H9 (cell line): ENCODE measurements at regions not wholly inside any gene's neighbourhood (a gene's known extent, or its start where the extent isn't known, plus 50 kb on each side); places are given as distances from the start of the nearest gene placed in this dataset.

Source experiments
- DNase-seq: peaks from one replicate; pipeline ENCODE4 v3.0.0-alpha.2; 2017
- H2AFZ ChIP-seq: one replicate; pipeline ENCODE4 v1.6.1; 2013; ENCODE audit warnings: mild to moderate bottlenecking, low read length, control low read depth, moderate library complexity
- H2AK5ac ChIP-seq: 2 replicates; pipeline ENCODE4 v1.6.1; 2013; ENCODE audit warnings: low read length, control low read depth, mixed read lengths; ENCODE audit not compliant: insufficient read length
- H2BK120ac ChIP-seq: one replicate; pipeline ENCODE4 v1.6.1; 2013; ENCODE audit warnings: low read depth, mild to moderate bottlenecking, low read length, control low read depth, inconsistent platforms; ENCODE audit not compliant: poor library complexity, severe bottlenecking
- H2BK12ac ChIP-seq: 2 replicates; pipeline ENCODE4 v1.6.1; 2013; ENCODE audit warnings: low read length, control low read depth, mixed read lengths, low read depth; ENCODE audit not compliant: insufficient read length
- H2BK15ac ChIP-seq: 2 replicates; pipeline ENCODE4 v1.6.1; 2013; ENCODE audit warnings: low read depth, low read length, control low read depth
- H2BK20ac ChIP-seq: one replicate; pipeline ENCODE4 v1.6.1; 2013; ENCODE audit warnings: low read depth, mild to moderate bottlenecking, low read length, control low read depth, inconsistent platforms; ENCODE audit not compliant: poor library complexity, severe bottlenecking
- H2BK5ac ChIP-seq: 2 replicates; pipeline ENCODE4 v1.6.1; 2013; ENCODE audit warnings: low read length, control low read depth, mixed read lengths; ENCODE audit not compliant: insufficient read length
- H3K14ac ChIP-seq: 2 replicates; pipeline ENCODE4 v1.6.1; 2013; ENCODE audit warnings: low read length, control low read depth; ENCODE audit not compliant: insufficient read depth
- H3K18ac ChIP-seq: 2 replicates; pipeline ENCODE4 v1.6.1; 2013; ENCODE audit warnings: low read depth, mild to moderate bottlenecking, mixed read lengths, low read length, control low read depth; ENCODE audit not compliant: insufficient read length
- H3K23ac ChIP-seq: 2 replicates; pipeline ENCODE4 v1.6.1; 2013; ENCODE audit warnings: low read length, control low read depth, mixed read lengths, low read depth; ENCODE audit not compliant: insufficient read length
- H3K23me2 ChIP-seq: 2 replicates; pipeline ENCODE4 v1.6.1; 2013; ENCODE audit warnings: low read depth, mild to moderate bottlenecking, mixed read lengths, low read length, control low read depth; ENCODE audit not compliant: insufficient read length, poor library complexity, severe bottlenecking
- H3K27ac ChIP-seq: 2 replicates; pipeline ENCODE4 v1.5.1; 2013; ENCODE audit warnings: low read length, control low read depth, mixed read lengths, low read depth; ENCODE audit not compliant: insufficient read length
- H3K27me3 ChIP-seq: 2 replicates; pipeline ENCODE4 v1.6.1; 2013; ENCODE audit warnings: low read length, control low read depth, inconsistent platforms; ENCODE audit not compliant: insufficient read depth
- H3K4ac ChIP-seq: 2 replicates; pipeline ENCODE4 v1.6.1; 2013; ENCODE audit warnings: low read depth, mild to moderate bottlenecking, control low read depth, inconsistent platforms, low read length, moderate library complexity
- H3K4me1 ChIP-seq: 2 replicates; pipeline ENCODE4 v1.6.1; 2013; ENCODE audit warnings: low read length, control low read depth, inconsistent platforms; ENCODE audit not compliant: insufficient read depth
- H3K4me2 ChIP-seq: 2 replicates; pipeline ENCODE4 v1.6.1; 2013; ENCODE audit warnings: low read length, control low read depth, mixed read lengths; ENCODE audit not compliant: insufficient read length, insufficient read depth
- H3K56ac ChIP-seq: 2 replicates; pipeline ENCODE4 v1.6.1; 2013; ENCODE audit warnings: low read depth, mild to moderate bottlenecking, mixed read lengths, low read length, control low read depth; ENCODE audit not compliant: insufficient read length
- H3K79me1 ChIP-seq: 2 replicates; pipeline ENCODE4 v1.6.1; 2013; ENCODE audit warnings: low read depth, mild to moderate bottlenecking, moderate library complexity, low read length, control low read depth, inconsistent platforms; ENCODE audit not compliant: insufficient read depth, poor library complexity, severe bottlenecking
- H3K79me2 ChIP-seq: 2 replicates; pipeline ENCODE4 v1.6.1; 2013; ENCODE audit warnings: low read length, control low read depth, inconsistent platforms; ENCODE audit not compliant: insufficient read depth
- H3K9ac ChIP-seq: 2 replicates; pipeline ENCODE4 v1.6.1; 2013; ENCODE audit warnings: low read length, control low read depth, mixed read lengths; ENCODE audit not compliant: insufficient read length; ENCODE audit errors: extremely low read depth
- H3K9me3 ChIP-seq: one replicate; pipeline ENCODE4 v1.6.1; 2013; ENCODE audit warnings: low read depth, low read length, inconsistent platforms; ENCODE audit not compliant: control insufficient read depth
- H3T11ph ChIP-seq: one replicate; pipeline ENCODE4 v1.6.1; 2013; ENCODE audit warnings: mild to moderate bottlenecking, low read length, control low read depth, inconsistent platforms
- H4K20me1 ChIP-seq: one replicate; pipeline ENCODE4 v1.6.1; 2013; ENCODE audit not compliant: control insufficient read depth, insufficient read length, insufficient read depth
- H4K5ac ChIP-seq: 2 replicates; pipeline ENCODE4 v1.6.1; 2013; ENCODE audit warnings: low read depth, mild to moderate bottlenecking, mixed read lengths, low read length, control low read depth; ENCODE audit not compliant: insufficient read length
- H4K8ac ChIP-seq: replicated peaks from 2 replicates; pipeline ENCODE4 v1.6.1; 2013; ENCODE audit warnings: low read length, control low read depth, mixed read lengths, low read depth; ENCODE audit not compliant: insufficient read length
- H4K91ac ChIP-seq: 2 replicates; pipeline ENCODE4 v1.6.1; 2013; ENCODE audit warnings: low read depth, mild to moderate bottlenecking, moderate library complexity, mixed read lengths, low read length, control low read depth; ENCODE audit not compliant: insufficient read length
- H3K27ac Mint-ChIP-seq, 3 experiments: 2 replicates in 2 of 3; 3 replicates in 1 of 3; pipeline ENCODE4 v1.8.0; 2020 to 2021; ENCODE audit warnings: mixed read lengths in 3 of 3, mild to moderate bottlenecking in 1 of 3, moderate library complexity in 1 of 3
- H3K27me3 Mint-ChIP-seq: 2 replicates; pipeline ENCODE4 v1.8.0; 2021; ENCODE audit warnings: low read depth, mild to moderate bottlenecking, moderate library complexity, mixed read lengths
- H3K36me3 Mint-ChIP-seq, 3 experiments: 2 replicates in 2 of 3; 3 replicates in 1 of 3; pipeline ENCODE4 v1.8.0; 2020 to 2021; ENCODE audit warnings: low read depth in 3 of 3, mixed read lengths in 3 of 3; ENCODE audit not compliant: insufficient read depth in 1 of 3
- H3K4me1 Mint-ChIP-seq, 2 experiments: 2 replicates each; pipeline ENCODE4 v1.8.0; 2020; ENCODE audit warnings: mixed read lengths in 2 of 2
- H3K4me3 Mint-ChIP-seq, 2 experiments: 2 replicates in 1 of 2; 3 replicates in 1 of 2; pipeline ENCODE4 v1.8.0; 2020 to 2021; ENCODE audit warnings: mild to moderate bottlenecking in 2 of 2, mixed read lengths in 2 of 2, moderate library complexity in 1 of 2
- H3K9me3 Mint-ChIP-seq, 2 experiments: 2 replicates in 1 of 2; 3 replicates in 1 of 2; pipeline ENCODE4 v1.8.0; 2020; ENCODE audit warnings: mild to moderate bottlenecking in 2 of 2, mixed read lengths in 2 of 2, moderate library complexity in 1 of 2
- CTCF ChIP-seq: fragments of 200-600 bp; sonication (generic); conservative IDR thresholded peaks from 3 replicates; pipeline ENCODE4 v1.8.0; 2021; ENCODE audit warnings: antibody characterized with exemption, mild to moderate bottlenecking

- H3K23me2 ChIP-seq, result no peaks in the 10 kb centered on the region
- H3K4me3 Mint-ChIP-seq, result no peak overlapping the region
Observed at GRCh38 chr17:14434506-14434905, 133.6 kb downstream of the HS3ST3B1 start.

More at GRCh38 chr17:14434506-14434905, 133.6 kb downstream of the HS3ST3B1 start:
- Mint-ChIP-seq H3K27ac (no peak overlapping the region), H3K4me1 (peaks cover 4% of the 10 kb centered on the region in 2 experiments; a peak in 2 of 4 replicates), H3K9me3 (no peaks in the 10 kb centered on the region; a peak in 1 of 5 replicates), H3K27me3 (no peaks in the 10 kb centered on the region; the same call in 1 of the 2 replicates), H3K36me3 (no peaks in the 10 kb centered on the region)
- Histone ChIP-seq H3K56ac (no peak overlapping the region), H2BK120ac (no peak overlapping the region), H2AK5ac (no peak overlapping the region), H3K79me1 (no peaks in the 10 kb centered on the region), H3T11ph (no peak overlapping the region), H4K8ac (no peak overlapping the region), H3K79me2 (no peaks in the 10 kb centered on the region), H3K4me1 (no peaks in the 10 kb centered on the region), H3K4ac (no peak overlapping the region), H3K4me2 (no peak overlapping the region), H3K27me3 (no peaks in the 10 kb centered on the region), H3K9ac (no peak overlapping the region), H3K27ac (no peak overlapping the region), H3K18ac (no peak overlapping the region), H2AFZ (no peak overlapping the region), H4K5ac (no peak overlapping the region), H3K9me3 (no peaks in the 10 kb centered on the region), H3K23ac (no peak overlapping the region), H4K91ac (no peak overlapping the region), H2BK20ac (no peak overlapping the region), H3K14ac (no peak overlapping the region), H2BK5ac (no peak overlapping the region), H2BK15ac (no peak overlapping the region), H2BK12ac (no peak overlapping the region), H4K20me1 (no peaks in the 10 kb centered on the region)
- TF ChIP-seq CTCF, result no peak
- DNase-seq, result no peak
